ENCODE measurements at regions not wholly inside any gene's neighbourhood (a gene's known extent, or its start where the extent isn't known, plus 50 kb on each side); places are given as distances from the start of the nearest gene placed in this dataset.

GRCh38 chr10:88209837-88210561 is 346.6 kb downstream of the PTEN start:
- no peak overlapping the region for H3K4me3 ChIP-seq
- intact Hi-C loops (cut with DNase I): no loop called here
- no peak for TF ChIP-seq CTCF (IDR thresholded peaks at IDR 0.05)
- no peaks in the 10 kb centered on the region for H3K9me3 ChIP-seq
- ATAC-seq: peak in 1 of 4 donors; percentile 27
- H3K27ac ChIP-seq: no peak overlapping the region
- no peak for FAIRE-seq
- no peaks in the 10 kb centered on the region for H3K27me3 ChIP-seq
- peaks cover 0 to 3% (median 0%) of the 10 kb centered on the region in 3 donors for H3K4me1 ChIP-seq
- no peak for DNase-seq
- 78 to 85% methylated on average over 5 of the region's 5 CpGs for WGBS, 2 donors
- no peaks in the 10 kb centered on the region for H3K36me3 ChIP-seq

- Histone ChIP-seq H3K36me3 (no peaks in the 10 kb centered on the region), H3K4me3 (no peak overlapping the region), H3K27me3 (no peaks in the 10 kb centered on the region), H3K9me3 (no peaks in the 10 kb centered on the region), H3K4me1 (peaks cover 0 to 3% (median 0%) of the 10 kb centered on the region in 3 donors), H3K27ac (no peak overlapping the region)
- DNase-seq: no peak
- FAIRE-seq: no peak
- no peak for TF ChIP-seq CTCF (IDR thresholded peaks at IDR 0.05)
- intact Hi-C loops (cut with DNase I): no loop called here
- 97 to 100% methylated on average over 1 of the region's 1 CpG for WGBS, 2 donors
- ATAC-seq: no peak
Observed at GRCh38 chr10:88211230-88211629, 347.8 kb downstream of the PTEN start.

GRCh38 chr10:88212069-88212468 is 348.6 kb downstream of the PTEN start:
- FAIRE-seq (no peak), DNase-seq (no peak), ATAC-seq (no peak)
- Histone ChIP-seq H3K4me1 (no peaks in the 10 kb centered on the region), H3K4me3 (no peak overlapping the region), H3K36me3 (no peaks in the 10 kb centered on the region), H3K9me3 (no peaks in the 10 kb centered on the region), H3K27ac (no peak overlapping the region), H3K27me3 (no peaks in the 10 kb centered on the region)
- no peak for TF ChIP-seq CTCF (IDR thresholded peaks at IDR 0.05)
- intact Hi-C loops (cut with DNase I): no loop called here

DNA sequence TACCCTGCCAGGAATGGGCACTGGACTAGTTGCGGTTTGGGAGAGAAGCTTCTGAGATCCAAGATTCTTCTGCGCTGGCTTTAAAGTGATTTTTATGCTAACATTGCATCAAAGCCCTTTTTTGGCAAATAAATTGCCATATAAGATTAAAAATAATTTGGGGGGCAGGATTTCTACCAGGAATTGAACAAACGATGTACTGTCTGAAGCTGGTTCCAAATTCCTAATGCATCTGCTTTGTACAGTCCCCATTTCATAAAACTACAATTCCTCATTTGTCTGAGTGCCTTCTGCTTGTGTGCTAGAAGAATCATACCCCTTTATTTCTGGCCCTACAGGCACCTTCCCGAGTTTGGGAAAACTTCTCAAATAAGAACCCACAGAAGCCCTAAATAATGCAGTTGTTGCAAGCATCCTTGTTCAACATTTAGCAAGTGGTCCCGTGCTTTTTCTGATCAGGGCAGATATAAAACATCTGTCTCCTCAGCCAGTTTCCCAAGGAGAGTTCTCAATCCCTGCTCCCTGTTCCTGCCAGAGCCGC is 349.7 kb downstream of the PTEN start:
- no peak for DNase-seq
- Histone ChIP-seq H3K9me3 (no peaks in the 10 kb centered on the region), H3K4me1 (no peaks in the 10 kb centered on the region), H3K4me3 (no peak overlapping the region), H3K36me3 (no peaks in the 10 kb centered on the region), H3K27ac (no peak overlapping the region), H3K27me3 (no peaks in the 10 kb centered on the region)
- no peak for ATAC-seq
- TF ChIP-seq CTCF (IDR thresholded peaks at IDR 0.05): no peak
- 83 to 92% methylated on average over 6 of the region's 6 CpGs for WGBS, 2 donors
- intact Hi-C loops (cut with DNase I): no loop called here
- FAIRE-seq: no peak

GRCh38 chr10:88216976-88217375 is 353.6 kb downstream of the PTEN start:
- no peaks in the 10 kb centered on the region for H3K36me3 ChIP-seq
- no peaks in the 10 kb centered on the region for H3K9me3 ChIP-seq
- TF ChIP-seq CTCF (IDR thresholded peaks at IDR 0.05): no peak
- H3K4me3 ChIP-seq: no peak overlapping the region
- H3K4me1 ChIP-seq: no peaks in the 10 kb centered on the region
- H3K27ac ChIP-seq: no peak overlapping the region
- intact Hi-C loops (cut with DNase I): no loop called here
- no peak for DNase-seq
- H3K27me3 ChIP-seq: no peaks in the 10 kb centered on the region
- WGBS, 2 donors: 90 to 93% methylated on average over 3 of the region's 3 CpGs
- ATAC-seq: no peak
- FAIRE-seq: no peak

Data from pancreas (tissue), 10 donors.